ENCODE measurements at regions not wholly inside any gene's neighbourhood (a gene's known extent, or its start where the extent isn't known, plus 50 kb on each side); places are given as distances from the start of the nearest gene placed in this dataset.

GRCh38 chr12:24535334-24536069 is 413.4 kb downstream of the BCAT1 start:
- TF ChIP-seq, protein P1, sequence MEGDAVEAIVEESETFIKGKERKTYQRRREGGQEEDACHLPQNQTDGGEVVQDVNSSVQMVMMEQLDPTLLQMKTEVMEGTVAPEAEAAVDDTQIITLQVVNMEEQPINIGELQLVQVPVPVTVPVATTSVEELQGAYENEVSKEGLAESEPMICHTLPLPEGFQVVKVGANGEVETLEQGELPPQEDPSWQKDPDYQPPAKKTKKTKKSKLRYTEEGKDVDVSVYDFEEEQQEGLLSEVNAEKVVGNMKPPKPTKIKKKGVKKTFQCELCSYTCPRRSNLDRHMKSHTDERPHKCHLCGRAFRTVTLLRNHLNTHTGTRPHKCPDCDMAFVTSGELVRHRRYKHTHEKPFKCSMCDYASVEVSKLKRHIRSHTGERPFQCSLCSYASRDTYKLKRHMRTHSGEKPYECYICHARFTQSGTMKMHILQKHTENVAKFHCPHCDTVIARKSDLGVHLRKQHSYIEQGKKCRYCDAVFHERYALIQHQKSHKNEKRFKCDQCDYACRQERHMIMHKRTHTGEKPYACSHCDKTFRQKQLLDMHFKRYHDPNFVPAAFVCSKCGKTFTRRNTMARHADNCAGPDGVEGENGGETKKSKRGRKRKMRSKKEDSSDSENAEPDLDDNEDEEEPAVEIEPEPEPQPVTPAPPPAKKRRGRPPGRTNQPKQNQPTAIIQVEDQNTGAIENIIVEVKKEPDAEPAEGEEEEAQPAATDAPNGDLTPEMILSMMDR (IDR thresholded peaks at IDR 0.05), result no peak
- DNase-seq (ENCODE audit: low spot score) (no peak), ATAC-seq (ENCODE audit: low FRiP score) (no peak)

DNA sequence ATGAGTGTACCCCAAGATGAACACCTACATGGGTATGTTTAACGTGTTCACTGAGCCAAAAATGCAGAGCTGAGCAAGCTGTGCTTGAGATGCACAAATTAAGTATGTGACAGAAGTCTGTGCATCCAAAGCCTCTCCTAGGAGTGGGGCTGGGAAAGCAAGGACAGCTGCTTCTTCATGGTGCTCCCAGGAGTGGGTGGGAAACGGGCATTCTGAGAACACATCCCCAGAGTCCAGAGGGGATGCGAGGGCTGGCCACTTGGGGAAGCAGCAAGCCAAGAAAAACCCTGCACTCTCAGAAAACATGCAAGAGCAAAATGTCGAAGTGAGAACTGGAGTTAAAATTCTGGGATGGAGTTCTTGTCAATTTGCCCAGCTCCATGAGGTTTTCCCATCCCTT is 414.3 kb downstream of the BCAT1 start:
- DNase-seq (ENCODE audit: low spot score) (no peak), ATAC-seq (ENCODE audit: low FRiP score) (no peak)
- TF ChIP-seq, protein P1 (IDR thresholded peaks at IDR 0.05), result no peak

- DNase-seq (ENCODE audit: low spot score) (no peak), ATAC-seq (ENCODE audit: low FRiP score) (no peak)
- TF ChIP-seq, protein P1 (IDR thresholded peaks at IDR 0.05), result no peak
These were observed 415.1 kb downstream of the BCAT1 start for GRCh38 chr12:24533716-24534352.

GRCh38 chr12:24530689-24531088 is 418.2 kb downstream of the BCAT1 start:
- DNase-seq (ENCODE audit: low spot score), result no peak
- ATAC-seq (ENCODE audit: low FRiP score), result no peak
- TF ChIP-seq, protein P1 (IDR thresholded peaks at IDR 0.05), result no peak

DNA sequence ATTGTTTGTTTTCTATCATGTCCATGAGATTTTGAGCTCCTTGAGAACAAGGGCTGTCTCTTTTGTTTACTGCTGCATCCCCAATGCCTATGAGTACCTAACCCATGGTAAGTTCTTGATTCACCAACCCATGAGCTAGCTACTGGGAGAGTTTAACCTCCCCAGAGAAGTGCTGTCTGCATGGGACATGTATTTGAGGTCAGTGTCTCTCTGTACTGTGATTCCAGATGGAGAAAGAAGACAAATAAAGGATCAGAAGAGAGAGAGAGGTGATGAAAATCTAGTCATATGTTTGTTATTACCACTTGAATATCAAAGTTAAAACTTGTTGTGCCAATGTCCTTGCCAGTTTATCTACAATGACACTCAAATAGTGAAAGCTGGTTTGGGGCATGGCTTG is 421.8 kb downstream of the BCAT1 start:
- no peak for ATAC-seq (ENCODE audit: low FRiP score)

GRCh38 chr12:24522736-24523135 is 426.2 kb downstream of the BCAT1 start:
- ATAC-seq (ENCODE audit: low FRiP score) (no peak), DNase-seq (ENCODE audit: low spot score) (no peak)
- TF ChIP-seq, protein P1 (IDR thresholded peaks at IDR 0.05), result no peak

More for the DNA sequence above, 421.8 kb downstream of the BCAT1 start:
- no peak for DNase-seq (ENCODE audit: low spot score)
- TF ChIP-seq, protein P1 (IDR thresholded peaks at IDR 0.05), result no peak

GRCh38 chr12:24519759-24520158 is 429.1 kb downstream of the BCAT1 start:
- TF ChIP-seq, protein P1 (IDR thresholded peaks at IDR 0.05), result no peak
- ATAC-seq (ENCODE audit: low FRiP score) (no peak), DNase-seq (ENCODE audit: low spot score) (no peak)

Measured in omental fat pad (tissue), 3 donors.